Keratinocyte (primary cell): ENCODE measurements at regions not wholly inside any gene's neighbourhood (a gene's known extent, or its start where the extent isn't known, plus 50 kb on each side); places are given as distances from the start of the nearest gene placed in this dataset.

Experiments used
- EZH2 ChIP-seq: IDR thresholded peaks from one replicate; pipeline ENCODE4 v1.6.1; 2012; ENCODE audit warnings: inconsistent platforms, mild to moderate bottlenecking, low read length, moderate library complexity
- TF ChIP-seq, protein P1 (sequence below), 3 experiments: IDR thresholded peaks in 1 of 3; conservative IDR thresholded peaks in 1 of 3; optimal IDR thresholded peaks in 1 of 3; 2 replicates in 2 of 3; 3 replicates in 1 of 3; pipeline versions ENCODE3 to v1.5.1; 2011; ENCODE audit warnings: low read length in 3 of 3, mild to moderate bottlenecking in 3 of 3, moderate library complexity in 2 of 3, control low read depth in 1 of 3, inconsistent platforms in 1 of 3; ENCODE audit not compliant: insufficient read depth in 2 of 3; ENCODE audit errors: extremely low read depth in 1 of 3

DNA sequence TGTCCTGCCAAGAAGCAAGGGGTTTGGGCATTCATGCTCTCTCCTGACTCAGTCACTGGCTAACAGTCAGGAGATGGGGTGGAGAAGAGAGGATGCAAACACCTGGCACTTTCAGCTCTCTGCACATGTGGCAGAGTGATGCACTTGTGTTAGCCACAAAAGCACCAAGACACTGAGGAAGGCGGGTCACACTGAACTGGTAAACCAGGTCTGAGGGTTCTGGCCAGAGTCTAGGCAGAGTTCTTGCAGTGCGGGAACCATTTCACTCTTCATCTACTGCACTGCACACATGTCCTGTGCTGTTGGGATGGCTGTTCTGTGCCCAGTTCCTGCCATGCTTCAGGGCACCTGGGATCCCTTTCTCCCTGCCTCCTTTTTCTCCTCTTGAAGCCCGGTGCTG, 157.1 kb upstream of the GDNF start:
- no peak for TF ChIP-seq EZH2
- TF ChIP-seq, protein P1, sequence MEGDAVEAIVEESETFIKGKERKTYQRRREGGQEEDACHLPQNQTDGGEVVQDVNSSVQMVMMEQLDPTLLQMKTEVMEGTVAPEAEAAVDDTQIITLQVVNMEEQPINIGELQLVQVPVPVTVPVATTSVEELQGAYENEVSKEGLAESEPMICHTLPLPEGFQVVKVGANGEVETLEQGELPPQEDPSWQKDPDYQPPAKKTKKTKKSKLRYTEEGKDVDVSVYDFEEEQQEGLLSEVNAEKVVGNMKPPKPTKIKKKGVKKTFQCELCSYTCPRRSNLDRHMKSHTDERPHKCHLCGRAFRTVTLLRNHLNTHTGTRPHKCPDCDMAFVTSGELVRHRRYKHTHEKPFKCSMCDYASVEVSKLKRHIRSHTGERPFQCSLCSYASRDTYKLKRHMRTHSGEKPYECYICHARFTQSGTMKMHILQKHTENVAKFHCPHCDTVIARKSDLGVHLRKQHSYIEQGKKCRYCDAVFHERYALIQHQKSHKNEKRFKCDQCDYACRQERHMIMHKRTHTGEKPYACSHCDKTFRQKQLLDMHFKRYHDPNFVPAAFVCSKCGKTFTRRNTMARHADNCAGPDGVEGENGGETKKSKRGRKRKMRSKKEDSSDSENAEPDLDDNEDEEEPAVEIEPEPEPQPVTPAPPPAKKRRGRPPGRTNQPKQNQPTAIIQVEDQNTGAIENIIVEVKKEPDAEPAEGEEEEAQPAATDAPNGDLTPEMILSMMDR (optimal IDR thresholded peaks at IDR 0.05 in 1 of 3, IDR thresholded peaks at IDR 0.05 in 1 of 3, conservative IDR thresholded peaks at IDR 0.05 in 1 of 3; ENCODE audit: extremely low read depth in 1 of 3, insufficient read depth in 2 of 3, low read length in 3 of 3): no peak
